HEK293 (cell line): ENCODE measurements at regions not wholly inside any gene's neighbourhood (a gene's known extent, or its start where the extent isn't known, plus 50 kb on each side); places are given as distances from the start of the nearest gene placed in this dataset.

ENCODE experiments used
- CTCF ChIA-PET: fragments of 350-600 bp; formaldehyde crosslinking; extraction: SDS; loops from one replicate; lab custom pipeline; 2021; ENCODE audit warnings: antibody characterized with exemption; lab: Yijun Ruan, JAX
- POLR2A ChIA-PET: fragments of 300-600 bp; formaldehyde crosslinking; extraction: SDS; loops from one replicate; lab custom pipeline; 2020; ENCODE audit warnings: antibody characterized with exemption, inconsistent platforms; lab: Yijun Ruan, JAX
- H3K27ac ChIP-seq: fragments of 200-500 bp; sonication (Bioruptor generic); 2 replicates; pipeline ENCODE4 v1.5.1; 2014; ENCODE audit warnings: low read depth, low read length, control low read depth, inconsistent platforms; ENCODE audit errors: extremely low read depth
- H3K36me3 ChIP-seq, 2 experiments: fragments of 200-500 bp in 1 of 2; sonication (Bioruptor generic) in 1 of 2; 1 replicate in 1 of 2; 2 replicates in 1 of 2; pipeline ENCODE4 v1.5.1; 2014 to 2017; ENCODE audit warnings: inconsistent platforms in 2 of 2, low read length in 2 of 2; ENCODE audit not compliant: control insufficient read depth in 2 of 2, insufficient read depth in 1 of 2
- H3K4me1 ChIP-seq: fragments of 200-500 bp; sonication (Bioruptor generic); 2 replicates; pipeline ENCODE4 v1.5.1; 2014; ENCODE audit warnings: mild to moderate bottlenecking, low read length, inconsistent platforms; ENCODE audit not compliant: control insufficient read depth, insufficient read depth
- H3K4me3 ChIP-seq: 2 replicates; pipeline ENCODE4 v1.5.1; 2011; ENCODE audit warnings: low read depth, mild to moderate bottlenecking, control low read depth, low read length, moderate library complexity
- H3K9me3 ChIP-seq: fragments of 200-500 bp; sonication (Bioruptor generic); 2 replicates; pipeline ENCODE4 v1.5.1; 2014; ENCODE audit warnings: low read depth, low read length, inconsistent platforms; ENCODE audit not compliant: control insufficient read depth, insufficient read depth
- GLI2 ChIP-seq: fragments of 450-650 bp; formaldehyde crosslinking; IDR thresholded peaks from 2 replicates; pipeline ENCODE4; 2017; ENCODE audit warnings: missing biosample characterization, missing genetic modification characterization, low read depth, borderline replicate concordance
- GLIS2 ChIP-seq: fragments of 450-650 bp; formaldehyde crosslinking; IDR thresholded peaks from 2 replicates; pipeline ENCODE4 v1.5.1; 2016; ENCODE audit warnings: missing biosample characterization, missing genetic modification characterization
- HOXA7 ChIP-seq: sonication (generic); formaldehyde crosslinking; IDR thresholded peaks from 2 replicates; pipeline ENCODE4 v1.8.1; 2022; ENCODE audit warnings: missing genetic modification reagents, borderline replicate concordance
- IKZF3 ChIP-seq: fragments of 450-650 bp; IDR thresholded peaks from 2 replicates; pipeline ENCODE4 v1.5.0; 2018; ENCODE audit warnings: missing biosample characterization, mild to moderate bottlenecking, missing genetic modification characterization, moderate library complexity
- SCRT1 ChIP-seq: fragments of 450-650 bp; formaldehyde crosslinking; IDR thresholded peaks from 2 replicates; pipeline ENCODE4 v1.5.1; 2016; ENCODE audit warnings: missing biosample characterization, missing genetic modification characterization, borderline replicate concordance
- ZBTB8A ChIP-seq: fragments of 450-650 bp; formaldehyde crosslinking; IDR thresholded peaks from 2 replicates; pipeline ENCODE4 v1.5.1; 2016; ENCODE audit warnings: missing biosample characterization, missing genetic modification characterization
- ZNF112 ChIP-seq: fragments of 450-650 bp; formaldehyde crosslinking; IDR thresholded peaks from 2 replicates; pipeline ENCODE4 v1.5.0; 2017; ENCODE audit warnings: missing biosample characterization, missing genetic modification characterization
- ZNF138 ChIP-seq: fragments of 450-650 bp; formaldehyde crosslinking; IDR thresholded peaks from 2 replicates; pipeline ENCODE4 v1.5.1; 2016; ENCODE audit warnings: missing biosample characterization, missing genetic modification characterization, borderline replicate concordance
- ZNF2 ChIP-seq: fragments of 450-650 bp; formaldehyde crosslinking; IDR thresholded peaks from 2 replicates; pipeline ENCODE4 v1.5.1; 2016; ENCODE audit warnings: missing biosample characterization, missing genetic modification characterization
- ZNF223 ChIP-seq: fragments of 450-650 bp; formaldehyde crosslinking; IDR thresholded peaks from 2 replicates; pipeline ENCODE4 v1.5.1; 2016; ENCODE audit warnings: missing biosample characterization, missing genetic modification characterization
- ZNF350 ChIP-seq: fragments of 450-650 bp; formaldehyde crosslinking; IDR thresholded peaks from 2 replicates; pipeline ENCODE4 v1.5.0; 2017; ENCODE audit warnings: missing biosample characterization, mild to moderate bottlenecking, missing genetic modification characterization
- ZNF394 ChIP-seq: fragments of 450-650 bp; formaldehyde crosslinking; IDR thresholded peaks from 2 replicates; pipeline ENCODE4 v1.5.1; 2016; ENCODE audit warnings: missing biosample characterization, missing genetic modification characterization, mild to moderate bottlenecking, moderate library complexity, borderline replicate concordance
- ZNF426 ChIP-seq: fragments of 450-650 bp; formaldehyde crosslinking; IDR thresholded peaks from 2 replicates; pipeline ENCODE4 v1.5.1; 2017; ENCODE audit warnings: missing biosample characterization, missing genetic modification characterization, mild to moderate bottlenecking, inconsistent platforms, moderate library complexity
- ZNF473 ChIP-seq: fragments of 450-650 bp; formaldehyde crosslinking; IDR thresholded peaks from 2 replicates; pipeline ENCODE4 v1.5.1; 2017; ENCODE audit warnings: missing biosample characterization, missing genetic modification characterization
- ZNF501 ChIP-seq: fragments of 450-650 bp; formaldehyde crosslinking; IDR thresholded peaks from 2 replicates; pipeline ENCODE4 v1.5.1; 2016; ENCODE audit warnings: missing biosample characterization, missing genetic modification characterization
- ZNF561 ChIP-seq: fragments of 450-650 bp; IDR thresholded peaks from 2 replicates; pipeline ENCODE4 v1.5.1; 2018; ENCODE audit warnings: missing biosample characterization, missing genetic modification characterization, borderline replicate concordance
- ZNF571 ChIP-seq: fragments of 450-650 bp; formaldehyde crosslinking; IDR thresholded peaks from 2 replicates; pipeline ENCODE4 v1.5.0; 2017; ENCODE audit warnings: missing biosample characterization, missing genetic modification characterization
- ZNF585B ChIP-seq: fragments of 450-650 bp; formaldehyde crosslinking; IDR thresholded peaks from 2 replicates; pipeline ENCODE4 v1.5.1; 2016; ENCODE audit warnings: missing biosample characterization, missing genetic modification characterization
- ZNF654 ChIP-seq: fragments of 450-650 bp; formaldehyde crosslinking; IDR thresholded peaks from 2 replicates; pipeline ENCODE4 v1.5.1; 2016; ENCODE audit warnings: low read depth, missing biosample characterization, missing genetic modification characterization
- ZNF777 ChIP-seq: fragments of 450-650 bp; formaldehyde crosslinking; IDR thresholded peaks from 2 replicates; pipeline ENCODE4 v1.5.1; 2017; ENCODE audit warnings: missing biosample characterization, missing genetic modification characterization, borderline replicate concordance
- ZNF785 ChIP-seq: fragments of 450-650 bp; formaldehyde crosslinking; IDR thresholded peaks from 2 replicates; pipeline ENCODE4 v1.5.1; 2016; ENCODE audit warnings: missing biosample characterization, missing genetic modification characterization
- ZNF792 ChIP-seq: fragments of 450-650 bp; formaldehyde crosslinking; IDR thresholded peaks from 2 replicates; pipeline ENCODE4 v1.5.1; 2016; ENCODE audit warnings: missing biosample characterization, missing genetic modification characterization
- ZXDB ChIP-seq: fragments of 450-650 bp; formaldehyde crosslinking; IDR thresholded peaks from 2 replicates; pipeline ENCODE4 v1.5.1; 2016; ENCODE audit warnings: missing biosample characterization, missing genetic modification characterization
- TF ChIP-seq, protein P1 (sequence below): fragments of 450-650 bp; formaldehyde crosslinking; IDR thresholded peaks from 2 replicates; pipeline ENCODE4 v1.5.1; 2016; ENCODE audit warnings: missing biosample characterization, missing genetic modification characterization
- TF ChIP-seq, protein P2 (sequence below): fragments of 450-650 bp; formaldehyde crosslinking; IDR thresholded peaks from 2 replicates; pipeline ENCODE4 v1.5.1; 2016; ENCODE audit warnings: missing biosample characterization, missing genetic modification characterization, low read depth
- TF ChIP-seq, protein P3 (sequence below): fragments of 450-650 bp; formaldehyde crosslinking; IDR thresholded peaks from 2 replicates; pipeline ENCODE4 v1.5.1; 2016; ENCODE audit warnings: missing biosample characterization, missing genetic modification characterization
- TF ChIP-seq, protein P4 (sequence below): fragments of 450-650 bp; formaldehyde crosslinking; IDR thresholded peaks from 2 replicates; pipeline ENCODE4 v1.5.1; 2016; ENCODE audit warnings: missing biosample characterization, missing genetic modification characterization

GRCh38 chr15:98427321-98427720 is 221.0 kb upstream of the IGF1R start:
- Histone ChIP-seq H3K9me3 (no peaks in the 10 kb centered on the region; the same call in 1 of the 2 replicates), H3K27ac (no peak overlapping the region), H3K36me3 (no peaks in the 10 kb centered on the region), H3K4me3 (no peak overlapping the region)
- POLR2A ChIA-PET: no interaction called here
- CTCF ChIA-PET: interaction anchor here (0.6 to 6.2 kb wide), 23 partner anchors 11 to 649 kb away, joined by 3 to 65 read pairs (median 4); no protein-coding TSS in a partner anchor
- TF ChIP-seq ZNF785 (tag by site-specific recombination): no peak
- no peak for TF ChIP-seq ZNF571
- TF ChIP-seq, all 188 proteins: peak for 0
- H3K4me1 ChIP-seq: no peaks in the 10 kb centered on the region

GRCh38 chr15:98428253-98428989 is 219.9 kb upstream of the IGF1R start:
- H3K4me3 ChIP-seq: peak overlapping the region; percentile 43
- no peak overlapping the region for H3K27ac ChIP-seq
- no peaks in the 10 kb centered on the region for H3K36me3 ChIP-seq
- POLR2A ChIA-PET: no interaction called here
- no peaks in the 10 kb centered on the region for H3K4me1 ChIP-seq
- CTCF ChIA-PET: interaction anchor here (0.5 to 6.2 kb wide), 48 partner anchors 9 to 842 kb away, joined by 3 to 65 read pairs (median 4); no protein-coding TSS in a partner anchor
- no peaks in the 10 kb centered on the region; the same call in 1 of the 2 replicates for H3K9me3 ChIP-seq
- TF ChIP-seq ZBTB8A (tag by site-specific recombination) (peak; percentile 77), ZNF426 (tag by site-specific recombination) (no peak), GLIS2 (tag by site-specific recombination) (peak; percentile 27; the same call in 1 of the 2 replicates), ZNF394 (tag by site-specific recombination) (no peak), ZNF777 (tag by site-specific recombination) (0 out of 2 replicates have a peak, but pooled peaks have one; percentile 68), ZNF571 (no peak), ZNF138 (no peak), ZNF561 (no peak), ZNF2 (tag by site-specific recombination) (0 out of 2 replicates have a peak, but pooled peaks have one; percentile 39), ZNF473 (tag by site-specific recombination) (no peak), ZXDB (tag by site-specific recombination) (peak; percentile 99), ZNF792 (tag by site-specific recombination) (no peak), HOXA7 (CRISPR knock-in tag) (no peak), ZNF585B (tag by site-specific recombination) (peak; percentile 35; the same call in 1 of the 2 replicates), GLI2 (no peak), ZNF223 (no peak), ZNF350 (tag by site-specific recombination) (no peak), IKZF3 (tag by site-specific recombination) (no peak), SCRT1 (tag by site-specific recombination) (no peak), ZNF654 (peak; percentile 23), ZNF501 (tag by site-specific recombination) (no peak), ZNF112 (no peak)
- TF ChIP-seq, protein P1, sequence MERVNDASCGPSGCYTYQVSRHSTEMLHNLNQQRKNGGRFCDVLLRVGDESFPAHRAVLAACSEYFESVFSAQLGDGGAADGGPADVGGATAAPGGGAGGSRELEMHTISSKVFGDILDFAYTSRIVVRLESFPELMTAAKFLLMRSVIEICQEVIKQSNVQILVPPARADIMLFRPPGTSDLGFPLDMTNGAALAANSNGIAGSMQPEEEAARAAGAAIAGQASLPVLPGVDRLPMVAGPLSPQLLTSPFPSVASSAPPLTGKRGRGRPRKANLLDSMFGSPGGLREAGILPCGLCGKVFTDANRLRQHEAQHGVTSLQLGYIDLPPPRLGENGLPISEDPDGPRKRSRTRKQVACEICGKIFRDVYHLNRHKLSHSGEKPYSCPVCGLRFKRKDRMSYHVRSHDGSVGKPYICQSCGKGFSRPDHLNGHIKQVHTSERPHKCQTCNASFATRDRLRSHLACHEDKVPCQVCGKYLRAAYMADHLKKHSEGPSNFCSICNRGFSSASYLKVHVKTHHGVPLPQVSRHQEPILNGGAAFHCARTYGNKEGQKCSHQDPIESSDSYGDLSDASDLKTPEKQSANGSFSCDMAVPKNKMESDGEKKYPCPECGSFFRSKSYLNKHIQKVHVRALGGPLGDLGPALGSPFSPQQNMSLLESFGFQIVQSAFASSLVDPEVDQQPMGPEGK: peak; percentile 29; the same call in 1 of the 2 replicates
- TF ChIP-seq, protein P2, sequence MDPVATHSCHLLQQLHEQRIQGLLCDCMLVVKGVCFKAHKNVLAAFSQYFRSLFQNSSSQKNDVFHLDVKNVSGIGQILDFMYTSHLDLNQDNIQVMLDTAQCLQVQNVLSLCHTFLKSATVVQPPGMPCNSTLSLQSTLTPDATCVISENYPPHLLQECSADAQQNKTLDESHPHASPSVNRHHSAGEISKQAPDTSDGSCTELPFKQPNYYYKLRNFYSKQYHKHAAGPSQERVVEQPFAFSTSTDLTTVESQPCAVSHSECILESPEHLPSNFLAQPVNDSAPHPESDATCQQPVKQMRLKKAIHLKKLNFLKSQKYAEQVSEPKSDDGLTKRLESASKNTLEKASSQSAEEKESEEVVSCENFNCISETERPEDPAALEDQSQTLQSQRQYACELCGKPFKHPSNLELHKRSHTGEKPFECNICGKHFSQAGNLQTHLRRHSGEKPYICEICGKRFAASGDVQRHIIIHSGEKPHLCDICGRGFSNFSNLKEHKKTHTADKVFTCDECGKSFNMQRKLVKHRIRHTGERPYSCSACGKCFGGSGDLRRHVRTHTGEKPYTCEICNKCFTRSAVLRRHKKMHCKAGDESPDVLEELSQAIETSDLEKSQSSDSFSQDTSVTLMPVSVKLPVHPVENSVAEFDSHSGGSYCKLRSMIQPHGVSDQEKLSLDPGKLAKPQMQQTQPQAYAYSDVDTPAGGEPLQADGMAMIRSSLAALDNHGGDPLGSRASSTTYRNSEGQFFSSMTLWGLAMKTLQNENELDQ (tag by site-specific recombination): no peak
- TF ChIP-seq, protein P3, sequence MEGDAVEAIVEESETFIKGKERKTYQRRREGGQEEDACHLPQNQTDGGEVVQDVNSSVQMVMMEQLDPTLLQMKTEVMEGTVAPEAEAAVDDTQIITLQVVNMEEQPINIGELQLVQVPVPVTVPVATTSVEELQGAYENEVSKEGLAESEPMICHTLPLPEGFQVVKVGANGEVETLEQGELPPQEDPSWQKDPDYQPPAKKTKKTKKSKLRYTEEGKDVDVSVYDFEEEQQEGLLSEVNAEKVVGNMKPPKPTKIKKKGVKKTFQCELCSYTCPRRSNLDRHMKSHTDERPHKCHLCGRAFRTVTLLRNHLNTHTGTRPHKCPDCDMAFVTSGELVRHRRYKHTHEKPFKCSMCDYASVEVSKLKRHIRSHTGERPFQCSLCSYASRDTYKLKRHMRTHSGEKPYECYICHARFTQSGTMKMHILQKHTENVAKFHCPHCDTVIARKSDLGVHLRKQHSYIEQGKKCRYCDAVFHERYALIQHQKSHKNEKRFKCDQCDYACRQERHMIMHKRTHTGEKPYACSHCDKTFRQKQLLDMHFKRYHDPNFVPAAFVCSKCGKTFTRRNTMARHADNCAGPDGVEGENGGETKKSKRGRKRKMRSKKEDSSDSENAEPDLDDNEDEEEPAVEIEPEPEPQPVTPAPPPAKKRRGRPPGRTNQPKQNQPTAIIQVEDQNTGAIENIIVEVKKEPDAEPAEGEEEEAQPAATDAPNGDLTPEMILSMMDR: peak; percentile 78
- TF ChIP-seq, protein P4, sequence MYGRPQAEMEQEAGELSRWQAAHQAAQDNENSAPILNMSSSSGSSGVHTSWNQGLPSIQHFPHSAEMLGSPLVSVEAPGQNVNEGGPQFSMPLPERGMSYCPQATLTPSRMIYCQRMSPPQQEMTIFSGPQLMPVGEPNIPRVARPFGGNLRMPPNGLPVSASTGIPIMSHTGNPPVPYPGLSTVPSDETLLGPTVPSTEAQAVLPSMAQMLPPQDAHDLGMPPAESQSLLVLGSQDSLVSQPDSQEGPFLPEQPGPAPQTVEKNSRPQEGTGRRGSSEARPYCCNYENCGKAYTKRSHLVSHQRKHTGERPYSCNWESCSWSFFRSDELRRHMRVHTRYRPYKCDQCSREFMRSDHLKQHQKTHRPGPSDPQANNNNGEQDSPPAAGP (tag by site-specific recombination): no peak
